K562 (cell line): ENCODE measurements at regions not wholly inside any gene's neighbourhood (a gene's known extent, or its start where the extent isn't known, plus 50 kb on each side); places are given as distances from the start of the nearest gene placed in this dataset.

ENCODE experiments used
- ATAC-seq: fragments of 200-7000 bp; cut with Tn5 transposase; 3 replicates; pipeline ENCODE4 v1.9.1; 2020; ENCODE audit warnings: moderate library complexity
- BruUV-seq: library from RNA; stranded (reverse); fragments of 400-500 nt; replicated peaks from 2 replicates; lab custom pipeline; 2021; lab: Mats Ljungman, UMichigan
- CTCF ChIA-PET: fragments of 300-600 bp; formaldehyde crosslinking; extraction: SDS; loops from one replicate; lab custom pipeline; 2021; ENCODE audit warnings: low intra/inter-chr PET ratio; lab: Yijun Ruan, JAX
- POLR2A ChIA-PET: fragments of 300-600, 350-650 bp; sonication (Branson Sonifier 250); formaldehyde crosslinking; extraction: SDS; loops from one replicate; lab custom pipeline; 2021; ENCODE audit warnings: antibody characterized with exemption, inconsistent platforms; lab: Yijun Ruan, JAX
- DNase-seq, 4 experiments: peaks; one replicate each; pipeline versions ENCODE4 v3.0.0 to v3.0.0-alpha.2; 2011 to 2018; ENCODE audit warnings: low spot score in 3 of 4, mixed read lengths in 3 of 4; ENCODE audit errors: extremely low read depth in 1 of 4
- FAIRE-seq: peaks from 2 replicates; lab custom pipeline; 2011; peaks lifted over from hg19 to GRCh38; lab: Jason Lieb, UNC
- H2AFZ ChIP-seq: 2 replicates; pipeline ENCODE4 v1.6.0; 2011; ENCODE audit warnings: low read depth, low read length, control low read depth, inconsistent platforms
- H3K27ac ChIP-seq: fragments of 200-600 bp; 3 replicates; pipeline ENCODE4 v1.8.0; 2011; ENCODE audit warnings: low read depth, mild to moderate bottlenecking, control low read depth, inconsistent platforms, low read length, moderate library complexity, mixed read lengths; ENCODE audit errors: extremely low read depth
- H3K27me3 ChIP-seq, 2 experiments: fragments of 300-600 bp in 1 of 2; 2 replicates in 1 of 2; 3 replicates in 1 of 2; pipeline versions ENCODE4 v1.6.0 to v1.8.0; 2011; ENCODE audit warnings: inconsistent platforms in 2 of 2, low read length in 2 of 2, mild to moderate bottlenecking in 1 of 2, mixed read lengths in 1 of 2, moderate library complexity in 1 of 2; ENCODE audit not compliant: control insufficient read depth in 2 of 2, insufficient read depth in 2 of 2
- H3K36me3 ChIP-seq: fragments of 300-600 bp; 3 replicates; pipeline ENCODE4 v1.8.0; 2011; ENCODE audit warnings: mild to moderate bottlenecking, low read length, inconsistent platforms; ENCODE audit not compliant: control insufficient read depth, insufficient read depth
- H3K4me1 ChIP-seq, 2 experiments: fragments of 200-600 bp in 1 of 2; replicated peaks in 1 of 2; 2 replicates in 1 of 2; 3 replicates in 1 of 2; pipeline versions ENCODE4 v1.5.1 to v1.8.0; 2011; ENCODE audit warnings: inconsistent platforms in 2 of 2, low read length in 2 of 2, mild to moderate bottlenecking in 1 of 2, mixed read lengths in 1 of 2, moderate library complexity in 1 of 2; ENCODE audit not compliant: control insufficient read depth in 2 of 2, insufficient read depth in 2 of 2
- H3K4me2 ChIP-seq: 2 replicates; pipeline ENCODE4 v1.6.1; 2011; ENCODE audit warnings: low read length, control low read depth, inconsistent platforms, mixed read lengths; ENCODE audit not compliant: insufficient read depth
- H3K4me3 ChIP-seq: fragments of 200-600 bp; sonication (generic), shearing (Covaris generic); 2 replicates; pipeline ENCODE4 v1.5.1; 2016; ENCODE audit warnings: control low read depth, inconsistent platforms
- H3K79me2 ChIP-seq: fragments of 200-600 bp; 3 replicates; pipeline ENCODE4 v1.8.0; 2011; ENCODE audit warnings: low read length, inconsistent platforms; ENCODE audit not compliant: control insufficient read depth, insufficient read depth
- H3K9ac ChIP-seq, 2 experiments: 2 replicates each; pipeline versions ENCODE4 v1.6.0 to v1.6.1; 2011; ENCODE audit warnings: low read depth in 2 of 2, low read length in 2 of 2, control low read depth in 1 of 2, inconsistent platforms in 1 of 2, mild to moderate bottlenecking in 1 of 2, mixed read lengths in 1 of 2; ENCODE audit not compliant: insufficient read depth in 1 of 2
- H3K9me1 ChIP-seq: one replicate; pipeline ENCODE4 v1.6.0; 2011; ENCODE audit warnings: inconsistent platforms, mild to moderate bottlenecking, low read length, moderate library complexity; ENCODE audit not compliant: control insufficient read depth, insufficient read depth
- H3K9me3 ChIP-seq: replicated peaks from 2 replicates; pipeline ENCODE4 v1.5.1; 2011; ENCODE audit warnings: low read depth, low read length, inconsistent platforms; ENCODE audit not compliant: control insufficient read depth, insufficient read depth
- H4K20me1 ChIP-seq: replicated peaks from 2 replicates; pipeline ENCODE4 v1.6.1; 2011; ENCODE audit warnings: low read length, inconsistent platforms, mixed read lengths; ENCODE audit not compliant: control insufficient read depth, insufficient read depth
- CEBPB ChIP-seq: fragments of 450-650 bp; IDR thresholded peaks from 2 replicates; pipeline ENCODE4 v1.6.1; 2016; ENCODE audit warnings: missing genetic modification characterization, missing compliant biosample characterization
- CEBPG ChIP-seq, 3 experiments: fragments of 200-800 bp in 1 of 3; sonication (Bioruptor generic) in 1 of 3; sonication (generic) in 1 of 3; formaldehyde crosslinking in 1 of 3; IDR thresholded peaks in 2 of 3; conservative IDR thresholded peaks in 1 of 3; 2 replicates each; pipeline versions ENCODE4 v1.6.1 to v1.8.0; 2016 to 2022; ENCODE audit warnings: missing compliant biosample characterization in 2 of 3, missing genetic modification characterization in 2 of 3, mild to moderate bottlenecking in 1 of 3, missing genetic modification reagents in 1 of 3
- HIVEP1 ChIP-seq: fragments of 250-450 bp; sonication (Bioruptor Pico); IDR thresholded peaks from 2 replicates; pipeline ENCODE4 v1.4.0; 2020; ENCODE audit warnings: mild to moderate bottlenecking
- NR2C1 ChIP-seq, 2 experiments: fragments of 450-650 bp; IDR thresholded peaks; 2 replicates each; pipeline ENCODE4 v1.6.1; 2017; ENCODE audit warnings: mild to moderate bottlenecking in 2 of 2, antibody characterized with exemption in 1 of 2, inconsistent platforms in 1 of 2, missing compliant biosample characterization in 1 of 2, missing genetic modification characterization in 1 of 2
- STAT5A ChIP-seq: IDR thresholded peaks from 2 replicates; pipeline ENCODE4 v1.6.1; 2012; ENCODE audit warnings: low read length, inconsistent platforms, borderline replicate concordance
- WGBS: fragments of 100-300 bp; shearing (Covaris generic); methylation state at CpG from one replicate; pipeline ENCODE4 v1.1.6; 2016; ENCODE audit warnings: low coverage, mixed read lengths; ENCODE audit not compliant: insufficient coverage; ENCODE audit errors: missing lambda C conversion rate; 5-methylcytosine and 5-hydroxymethylcytosine counted together
- in situ Hi-C: fragments of 300-500 bp; cut with MboI; formaldehyde crosslinking; loops from 4 replicates; pipeline ENCODE4 v1.15.0; 2018; ENCODE audit warnings: inconsistent platforms, mixed read lengths
- intact Hi-C: fragments of 100-400 bp; cut with micrococcal nuclease; formaldehyde crosslinking; loops from 2 replicates; pipeline ENCODE4 v1.14.2; 2022

DNA sequence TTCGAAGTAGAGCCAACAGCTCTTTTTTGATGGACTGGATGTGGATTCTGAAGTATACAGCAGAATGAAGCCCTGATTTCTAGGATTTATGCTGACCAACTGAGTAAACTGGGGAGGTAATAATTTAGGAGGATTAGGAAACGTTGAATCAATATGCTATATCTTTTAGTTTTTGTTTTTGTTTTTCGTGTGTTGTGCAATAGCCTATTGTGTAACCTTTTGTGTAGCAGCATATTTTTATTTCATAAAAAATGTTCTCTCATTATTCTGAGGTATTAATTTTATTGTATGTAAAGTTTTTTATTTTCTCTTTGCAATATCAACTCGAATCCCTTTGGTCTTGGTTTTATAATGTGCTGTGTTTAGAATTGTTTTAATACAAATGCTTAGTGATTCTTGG is 902.3 kb downstream of the EFNA5 start:
- TF ChIP-seq STAT5A (no peak), CEBPB (tag) (peak; percentile 65), CEBPG (CRISPR knock-in tag; IDR thresholded peaks at IDR 0.05) (no peak), CEBPG (tag; conservative IDR thresholded peaks at IDR 0.05 in 1 of 2, IDR thresholded peaks at IDR 0.05 in 1 of 2) (peak; percentile 40 to 72; a peak in 3 of 4 replicates)
- Histone ChIP-seq H4K20me1 (no peaks in the 10 kb centered on the region), H3K79me2 (no peaks in the 10 kb centered on the region), H2AFZ (no peak overlapping the region), H3K4me3 (no peak overlapping the region), H3K27ac (no peak overlapping the region), H3K9ac (no peak overlapping the region), H3K27me3 (no peaks in the 10 kb centered on the region), H3K4me1 (no peaks in the 10 kb centered on the region), H3K9me3 (no peaks in the 10 kb centered on the region), H3K36me3 (no peaks in the 10 kb centered on the region), H3K9me1 (no peaks in the 10 kb centered on the region), H3K4me2 (no peak overlapping the region)
- POLR2A ChIA-PET, result no interaction called here
- intact Hi-C loops, result no loop called here
- CTCF ChIA-PET, result no interaction called here
- in situ Hi-C loops, result no loop called here
- BruUV-seq, result no TSS peak
- DNase-seq (no peak), FAIRE-seq (no peak), ATAC-seq (no peak)
- 1% methylated on average over 4 of the region's 4 CpGs for WGBS

DNA sequence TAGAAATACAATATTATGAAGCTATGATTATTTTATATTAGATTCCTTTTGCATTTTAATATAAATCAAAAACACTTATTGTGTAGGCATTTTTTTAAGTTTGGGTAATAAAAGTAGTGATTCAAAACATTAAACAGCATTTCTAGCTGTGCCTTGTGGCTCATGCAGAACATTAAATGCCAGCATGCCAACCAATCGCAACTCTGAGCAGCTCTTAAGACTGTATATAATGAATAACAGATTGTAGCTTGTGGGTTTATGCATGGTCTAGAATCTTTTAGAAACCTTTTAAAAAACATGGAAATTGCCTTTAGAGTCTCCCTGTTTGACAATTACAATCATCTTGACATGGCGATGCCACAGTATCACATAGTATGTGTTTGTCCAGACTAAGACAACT is 903.8 kb downstream of the EFNA5 start:
- TF ChIP-seq HIVEP1 (CRISPR knock-in tag), result no peak
- no peak for TF ChIP-seq NR2C1 (IDR thresholded peaks at IDR 0.05)
- no peak for TF ChIP-seq NR2C1 (tag; IDR thresholded peaks at IDR 0.05)
- CTCF ChIA-PET, result no interaction called here
- no peaks in the 10 kb centered on the region for H3K9me1 ChIP-seq
- in situ Hi-C loops, result no loop called here
- H3K36me3 ChIP-seq, result no peaks in the 10 kb centered on the region
- BruUV-seq, result no TSS peak
- no peaks in the 10 kb centered on the region for H3K4me1 ChIP-seq
- H3K4me2 ChIP-seq, result no peak overlapping the region
- H3K27me3 ChIP-seq, result no peaks in the 10 kb centered on the region
- FAIRE-seq (no peak), DNase-seq (no peak), ATAC-seq (no peak)
- intact Hi-C loops, result no loop called here
- WGBS, result 0% methylated on average over 2 of the region's 2 CpGs
- no peak overlapping the region for H3K27ac ChIP-seq
- no peak overlapping the region for H2AFZ ChIP-seq
- no peak overlapping the region for H3K9ac ChIP-seq
- H3K9me3 ChIP-seq, result no peaks in the 10 kb centered on the region
- POLR2A ChIA-PET, result no interaction called here
- no peaks in the 10 kb centered on the region for H4K20me1 ChIP-seq
- no peaks in the 10 kb centered on the region for H3K79me2 ChIP-seq
- H3K4me3 ChIP-seq, result no peak overlapping the region
